ENCODE measurements at regions not wholly inside any gene's neighbourhood (a gene's known extent, or its start where the extent isn't known, plus 50 kb on each side); places are given as distances from the start of the nearest gene placed in this dataset.

GRCh38 chr2:128380061-128380889, 61.6 kb upstream of the HS6ST1 start:
- H3K9me2 ChIP-seq (replicated peaks; ENCODE audit: low read length) = no peaks in the 10 kb centered on the region
- H4K20me1 ChIP-seq (ENCODE audit: low read length) = no peaks in the 10 kb centered on the region
- DNase-seq = no peak
- TF ChIP-seq EZH2phosphoT487 (IDR thresholded peaks at IDR 0.05; ENCODE audit: borderline replicate concordance, low read length) = no peak
- TF ChIP-seq EZH2 (IDR thresholded peaks at IDR 0.05; ENCODE audit: low read length, unreplicated experiment) = no peak
- TF ChIP-seq, protein P1, sequence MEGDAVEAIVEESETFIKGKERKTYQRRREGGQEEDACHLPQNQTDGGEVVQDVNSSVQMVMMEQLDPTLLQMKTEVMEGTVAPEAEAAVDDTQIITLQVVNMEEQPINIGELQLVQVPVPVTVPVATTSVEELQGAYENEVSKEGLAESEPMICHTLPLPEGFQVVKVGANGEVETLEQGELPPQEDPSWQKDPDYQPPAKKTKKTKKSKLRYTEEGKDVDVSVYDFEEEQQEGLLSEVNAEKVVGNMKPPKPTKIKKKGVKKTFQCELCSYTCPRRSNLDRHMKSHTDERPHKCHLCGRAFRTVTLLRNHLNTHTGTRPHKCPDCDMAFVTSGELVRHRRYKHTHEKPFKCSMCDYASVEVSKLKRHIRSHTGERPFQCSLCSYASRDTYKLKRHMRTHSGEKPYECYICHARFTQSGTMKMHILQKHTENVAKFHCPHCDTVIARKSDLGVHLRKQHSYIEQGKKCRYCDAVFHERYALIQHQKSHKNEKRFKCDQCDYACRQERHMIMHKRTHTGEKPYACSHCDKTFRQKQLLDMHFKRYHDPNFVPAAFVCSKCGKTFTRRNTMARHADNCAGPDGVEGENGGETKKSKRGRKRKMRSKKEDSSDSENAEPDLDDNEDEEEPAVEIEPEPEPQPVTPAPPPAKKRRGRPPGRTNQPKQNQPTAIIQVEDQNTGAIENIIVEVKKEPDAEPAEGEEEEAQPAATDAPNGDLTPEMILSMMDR (conservative IDR thresholded peaks at IDR 0.05; ENCODE audit: low read depth, low read length) = no peak
- intact Hi-C loops (cut with micrococcal nuclease) = no loop called here
- no peaks in the 10 kb centered on the region for H3K4me1 ChIP-seq (ENCODE audit: insufficient read depth, low read length)
- H3K79me2 ChIP-seq (ENCODE audit: low read length) = no peaks in the 10 kb centered on the region
- H3K4me3 ChIP-seq (ENCODE audit: low read length) = no peak overlapping the region
- no peak for ATAC-seq
- no peak overlapping the region for H2AFZ ChIP-seq (ENCODE audit: low read length)
- POLR2A ChIA-PET (ENCODE audit: unreplicated experiment) = no interaction called here
- H3K9me3 ChIP-seq (ENCODE audit: low read length) = no peaks in the 10 kb centered on the region
- BruUV-seq (replicated peaks) = no TSS peak
- H3K4me2 ChIP-seq (ENCODE audit: low read length) = no peak overlapping the region
- no peaks in the 10 kb centered on the region for H3K36me3 ChIP-seq (ENCODE audit: low read depth, low read length)
- CTCF ChIA-PET = no interaction called here
- no peak overlapping the region for H3K9ac ChIP-seq (ENCODE audit: low read length)
- H3K27ac ChIP-seq (ENCODE audit: low read length) = no peak overlapping the region
- H3K27me3 ChIP-seq (ENCODE audit: low read length) = peaks cover 54% of the 10 kb centered on the region
- H3F3A ChIP-seq (ENCODE audit: low read length, unreplicated experiment) = no peaks in the 10 kb centered on the region

- H3F3A ChIP-seq (ENCODE audit: low read length, unreplicated experiment) = no peaks in the 10 kb centered on the region
- no peak overlapping the region for H3K9ac ChIP-seq (ENCODE audit: low read length)
- H3K9me2 ChIP-seq (replicated peaks; ENCODE audit: low read length) = no peaks in the 10 kb centered on the region
- intact Hi-C loops (cut with micrococcal nuclease) = no loop called here
- no peak overlapping the region for H3K27ac ChIP-seq (ENCODE audit: low read length)
- H3K4me1 ChIP-seq (ENCODE audit: insufficient read depth, low read length) = no peaks in the 10 kb centered on the region
- no peaks in the 10 kb centered on the region for H3K79me2 ChIP-seq (ENCODE audit: low read length)
- TF ChIP-seq, protein P1 (conservative IDR thresholded peaks at IDR 0.05; ENCODE audit: low read depth, low read length) = no peak
- TF ChIP-seq EZH2phosphoT487 (IDR thresholded peaks at IDR 0.05; ENCODE audit: borderline replicate concordance, low read length) (no peak), EZH2 (IDR thresholded peaks at IDR 0.05; ENCODE audit: low read length, unreplicated experiment) (no peak)
- no peak overlapping the region for H3K4me3 ChIP-seq (ENCODE audit: low read length)
- DNase-seq (no peak), ATAC-seq (no peak)
- ChIA-PET POLR2A (ENCODE audit: unreplicated experiment) (no interaction called here), CTCF (no interaction called here)
- BruUV-seq (replicated peaks) = no TSS peak
- H2AFZ ChIP-seq (ENCODE audit: low read length) = no peak overlapping the region
- no peak overlapping the region for H3K4me2 ChIP-seq (ENCODE audit: low read length)
- no peaks in the 10 kb centered on the region for H4K20me1 ChIP-seq (ENCODE audit: low read length)
- no peaks in the 10 kb centered on the region for H3K9me3 ChIP-seq (ENCODE audit: low read length)
- peaks cover 54% of the 10 kb centered on the region for H3K27me3 ChIP-seq (ENCODE audit: low read length)
- no peaks in the 10 kb centered on the region for H3K36me3 ChIP-seq (ENCODE audit: low read depth, low read length)
Observed at GRCh38 chr2:128380961-128381938, 62.6 kb upstream of the HS6ST1 start.
